Esophagus muscularis mucosa (tissue), 4 donors: ENCODE measurements at regions not wholly inside any gene's neighbourhood (a gene's known extent, or its start where the extent isn't known, plus 50 kb on each side); places are given as distances from the start of the nearest gene placed in this dataset.

Source experiments
- DNase-seq: peaks from one replicate; pipeline ENCODE4 v3.0.0-alpha.2; 2017; ENCODE audit errors: extremely low spot score
- H3K27ac ChIP-seq, 4 donors: fragments of 200-600 bp; sonication (generic); replicated peaks in 1 of 4; 1 replicate in 3 of 4; 2 replicates in 1 of 4; pipeline ENCODE4 v1.5.1; 2016 to 2019; ENCODE audit warnings: mild to moderate bottlenecking in 1 of 4
- H3K27me3 ChIP-seq, 4 donors: fragments of 200-600 bp; sonication (generic); one replicate each; pipeline versions ENCODE4 v1.5.1 to v1.6.0; 2016 to 2019
- H3K36me3 ChIP-seq, 4 donors: fragments of 200-600 bp; sonication (generic); one replicate each; pipeline ENCODE4 v1.5.1; 2016 to 2019
- H3K4me1 ChIP-seq, 4 donors: fragments of 200-600 bp; sonication (generic); one replicate each; pipeline ENCODE4 v1.5.1; 2016 to 2019
- H3K4me3 ChIP-seq, 4 donors: fragments of 200-600 bp; sonication (generic); 1 replicate in 2 of 4; 2 replicates in 2 of 4; pipeline ENCODE4 v1.5.1; 2016 to 2019; ENCODE audit warnings: mild to moderate bottlenecking in 4 of 4, moderate library complexity in 1 of 4
- H3K9me3 ChIP-seq, 4 donors: fragments of 200-600 bp; sonication (generic); 1 replicate in 3 of 4; 2 replicates in 1 of 4; pipeline ENCODE4 v1.5.1; 2016 to 2019
- EP300 ChIP-seq: sonication (generic); formaldehyde crosslinking; IDR thresholded peaks from one replicate; pipeline ENCODE4 v1.6.1; 2017; ENCODE audit warnings: antibody characterized with exemption
- POLR2A ChIP-seq: fragments of 450-650 bp; IDR thresholded peaks from one replicate; pipeline ENCODE4 v1.6.1; 2017; ENCODE audit warnings: antibody characterized with exemption, moderate library complexity, mild to moderate bottlenecking, low read depth
- POLR2AphosphoS5 ChIP-seq, 2 donors: sonication (generic); formaldehyde crosslinking; IDR thresholded peaks; one replicate each; pipeline ENCODE4 v1.6.1; 2017; ENCODE audit warnings: antibody characterized with exemption in 2 of 2
- WGBS: methylation state at CpG from one replicate; pipeline ENCODE4 v1.1.5; 2018; 5-methylcytosine and 5-hydroxymethylcytosine counted together
- intact Hi-C: fragments of 100-400 bp; cut with DNase I; formaldehyde crosslinking; loops from one replicate; pipeline ENCODE4 v1.15.1; 2023
- TF ChIP-seq, protein P1 (sequence below), 3 experiments: fragments of 200-600 bp in 2 of 3; fragments of 450-650 bp in 1 of 3; sonication (generic) in 2 of 3; IDR thresholded peaks; one replicate each; pipeline ENCODE4 v1.5.1; 2017 to 2019; ENCODE audit warnings: antibody characterized with exemption in 3 of 3, mild to moderate bottlenecking in 2 of 3, moderate library complexity in 1 of 3

DNA sequence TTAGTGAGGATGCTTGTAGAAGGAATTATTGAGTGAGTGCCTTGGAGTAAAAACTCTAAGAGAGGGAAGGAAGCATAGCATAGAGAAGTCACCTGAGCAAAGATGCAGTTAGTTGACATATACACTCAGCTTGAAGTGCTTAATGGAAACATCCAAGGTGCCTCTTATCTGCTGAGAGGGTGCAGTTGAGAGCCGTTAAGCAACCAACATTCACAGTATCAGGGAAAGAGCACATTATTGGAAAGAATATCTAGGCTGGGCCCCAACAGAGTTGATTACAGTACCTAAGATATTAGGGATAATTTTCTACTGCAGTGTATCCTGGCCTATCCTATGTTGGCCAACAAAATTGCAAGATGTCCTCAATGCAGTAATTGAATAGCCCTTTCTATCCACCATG lies 302.0 kb downstream of the ETV1 start:
- no peaks in the 10 kb centered on the region for H3K36me3 ChIP-seq
- H3K9me3 ChIP-seq, result no peaks in the 10 kb centered on the region
- H3K4me1 ChIP-seq, result no peaks in the 10 kb centered on the region
- DNase-seq, result no peak
- TF ChIP-seq POLR2A, result no peak
- TF ChIP-seq EP300, result no peak
- TF ChIP-seq, protein P1, sequence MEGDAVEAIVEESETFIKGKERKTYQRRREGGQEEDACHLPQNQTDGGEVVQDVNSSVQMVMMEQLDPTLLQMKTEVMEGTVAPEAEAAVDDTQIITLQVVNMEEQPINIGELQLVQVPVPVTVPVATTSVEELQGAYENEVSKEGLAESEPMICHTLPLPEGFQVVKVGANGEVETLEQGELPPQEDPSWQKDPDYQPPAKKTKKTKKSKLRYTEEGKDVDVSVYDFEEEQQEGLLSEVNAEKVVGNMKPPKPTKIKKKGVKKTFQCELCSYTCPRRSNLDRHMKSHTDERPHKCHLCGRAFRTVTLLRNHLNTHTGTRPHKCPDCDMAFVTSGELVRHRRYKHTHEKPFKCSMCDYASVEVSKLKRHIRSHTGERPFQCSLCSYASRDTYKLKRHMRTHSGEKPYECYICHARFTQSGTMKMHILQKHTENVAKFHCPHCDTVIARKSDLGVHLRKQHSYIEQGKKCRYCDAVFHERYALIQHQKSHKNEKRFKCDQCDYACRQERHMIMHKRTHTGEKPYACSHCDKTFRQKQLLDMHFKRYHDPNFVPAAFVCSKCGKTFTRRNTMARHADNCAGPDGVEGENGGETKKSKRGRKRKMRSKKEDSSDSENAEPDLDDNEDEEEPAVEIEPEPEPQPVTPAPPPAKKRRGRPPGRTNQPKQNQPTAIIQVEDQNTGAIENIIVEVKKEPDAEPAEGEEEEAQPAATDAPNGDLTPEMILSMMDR (IDR thresholded peaks at IDR 0.05), result no peak
- no peak for TF ChIP-seq POLR2AphosphoS5 (IDR thresholded peaks at IDR 0.05)
- no peak overlapping the region for H3K4me3 ChIP-seq
- no peak overlapping the region for H3K27ac ChIP-seq
- H3K27me3 ChIP-seq, result no peaks in the 10 kb centered on the region
- 100% methylated on average over 1 of the region's 1 CpG for WGBS
- intact Hi-C loops, result no loop called here

DNA sequence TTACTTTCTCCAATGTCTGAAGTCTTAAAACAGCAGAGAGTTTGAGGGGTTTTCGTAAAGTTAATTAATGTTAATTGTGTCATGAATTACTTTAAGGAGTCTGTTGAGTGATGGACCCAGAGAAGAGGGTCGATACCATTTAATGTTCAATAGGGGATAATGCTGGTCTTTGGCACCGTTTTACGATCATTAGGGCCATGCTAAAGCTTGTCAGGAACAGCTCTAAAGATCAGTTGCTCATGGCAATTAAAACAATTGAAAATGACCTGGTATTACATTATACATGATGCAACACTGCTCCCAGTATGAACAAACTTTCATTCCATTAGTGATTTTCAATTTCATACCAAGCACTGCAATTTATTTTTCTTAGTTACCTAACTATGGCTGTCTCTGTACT lies 296.9 kb downstream of the ETV1 start:
- Histone ChIP-seq H3K9me3 (no peaks in the 10 kb centered on the region), H3K4me1 (no peaks in the 10 kb centered on the region), H3K27me3 (no peaks in the 10 kb centered on the region), H3K27ac (no peak overlapping the region), H3K4me3 (no peak overlapping the region), H3K36me3 (no peaks in the 10 kb centered on the region)
- DNase-seq, result no peak
- intact Hi-C loops, result no loop called here
- TF ChIP-seq EP300, result no peak
- TF ChIP-seq, protein P1 (IDR thresholded peaks at IDR 0.05), result no peak
- no peak for TF ChIP-seq POLR2A
- no peak for TF ChIP-seq POLR2AphosphoS5 (IDR thresholded peaks at IDR 0.05)
- 84% methylated on average over 4 of the region's 4 CpGs for WGBS

DNA sequence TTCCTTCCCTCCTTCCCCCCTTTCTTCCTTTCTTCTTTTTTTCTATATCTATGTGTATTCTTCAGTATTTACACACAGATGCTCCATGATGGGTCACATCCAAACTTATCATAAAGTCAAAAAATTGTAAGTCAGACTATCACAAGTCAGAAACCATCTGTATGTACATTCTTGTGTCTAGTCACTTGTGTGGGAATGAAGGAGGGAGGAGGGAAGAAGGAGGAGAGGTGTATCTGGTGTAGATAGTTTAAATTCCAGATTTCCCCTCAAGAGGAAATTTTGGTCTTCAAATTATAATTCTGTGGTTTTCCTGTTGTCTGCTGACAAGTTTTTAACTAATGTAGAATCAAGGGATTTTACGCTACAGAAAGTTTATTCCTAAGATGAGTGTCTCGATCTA lies 287.2 kb downstream of the ETV1 start:
- Histone ChIP-seq H3K27me3 (no peaks in the 10 kb centered on the region), H3K4me1 (no peaks in the 10 kb centered on the region), H3K27ac (no peak overlapping the region), H3K4me3 (no peak overlapping the region), H3K36me3 (no peaks in the 10 kb centered on the region), H3K9me3 (peaks cover 0 to 5% (median 0%) of the 10 kb centered on the region in 4 donors)
- intact Hi-C loops, result no loop called here
- TF ChIP-seq EP300, result no peak
- TF ChIP-seq, protein P1 (IDR thresholded peaks at IDR 0.05), result no peak
- no peak for TF ChIP-seq POLR2AphosphoS5 (IDR thresholded peaks at IDR 0.05)
- no peak for TF ChIP-seq POLR2A
- WGBS, result 94% methylated on average over 2 of the region's 2 CpGs
- DNase-seq, result no peak

DNA sequence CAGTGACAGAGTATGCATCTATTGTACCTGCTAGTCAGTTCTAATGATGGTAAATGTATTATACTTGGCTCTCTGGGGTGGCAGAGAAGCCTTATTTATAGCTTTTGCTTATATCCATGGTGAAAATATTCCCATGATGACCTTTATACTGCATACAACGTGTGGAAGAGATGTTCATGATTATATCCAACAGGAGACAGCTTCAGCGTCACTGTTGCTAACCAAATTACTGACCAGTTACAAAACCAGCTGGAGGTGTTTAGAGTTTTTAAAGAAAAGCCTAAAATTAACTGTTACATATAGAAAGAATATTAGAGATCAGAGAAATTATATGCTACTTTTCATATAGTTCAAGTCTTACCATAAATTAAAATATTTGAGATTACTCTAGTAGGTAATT lies 280.8 kb downstream of the ETV1 start:
- no peaks in the 10 kb centered on the region for H3K9me3 ChIP-seq
- H3K4me3 ChIP-seq, result no peak overlapping the region
- intact Hi-C loops, result no loop called here
- H3K4me1 ChIP-seq, result no peaks in the 10 kb centered on the region
- WGBS, result 74% methylated on average over 2 of the region's 2 CpGs
- no peak overlapping the region for H3K27ac ChIP-seq
- H3K36me3 ChIP-seq, result no peaks in the 10 kb centered on the region
- DNase-seq, result no peak
- no peaks in the 10 kb centered on the region for H3K27me3 ChIP-seq
- TF ChIP-seq, protein P1 (IDR thresholded peaks at IDR 0.05), result no peak

DNA sequence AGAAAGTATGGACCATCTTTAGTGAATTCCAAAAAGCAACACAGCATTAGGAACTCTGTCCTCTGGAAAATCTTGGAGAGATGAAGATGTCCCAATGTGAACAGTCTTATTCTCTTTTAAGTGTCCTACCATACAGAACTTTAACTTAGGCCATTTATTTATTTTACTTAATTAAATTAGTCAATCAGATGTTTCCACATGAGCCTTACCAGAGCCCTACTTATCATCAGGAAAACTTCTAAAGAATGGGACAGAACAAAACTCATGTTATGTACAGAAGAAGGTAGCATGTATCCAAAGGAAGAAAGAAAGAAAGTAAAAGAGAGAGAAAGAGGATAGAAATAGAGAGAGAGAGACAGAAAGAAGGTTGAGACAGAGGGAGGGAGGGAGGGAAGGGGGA lies 276.4 kb downstream of the ETV1 start:
- intact Hi-C loops, result no loop called here
- TF ChIP-seq, protein P1 (IDR thresholded peaks at IDR 0.05), result no peak
- no peak for TF ChIP-seq POLR2A
- no peak for TF ChIP-seq EP300
- no peak for TF ChIP-seq POLR2AphosphoS5 (IDR thresholded peaks at IDR 0.05)
- Histone ChIP-seq H3K36me3 (no peaks in the 10 kb centered on the region), H3K27ac (no peak overlapping the region), H3K4me1 (no peaks in the 10 kb centered on the region), H3K4me3 (no peak overlapping the region), H3K9me3 (peaks cover 0 to 13% (median 8%) of the 10 kb centered on the region in 4 donors), H3K27me3 (no peaks in the 10 kb centered on the region)
- DNase-seq, result no peak
